Heart left ventricle (tissue), 16 donors: ENCODE measurements at regions not wholly inside any gene's neighbourhood (a gene's known extent, or its start where the extent isn't known, plus 50 kb on each side); places are given as distances from the start of the nearest gene placed in this dataset.

Source experiments
- ATAC-seq, 4 donors: fragments of 200-7000 bp; cut with Tn5 transposase; one replicate each; pipeline ENCODE4 v1.9.1; 2020 to 2022; ENCODE audit warnings: moderate library complexity in 4 of 4, mild to moderate bottlenecking in 3 of 4, moderate number of reproducible peaks in 1 of 4
- DNase-seq, 5 donors: peaks; one replicate each; pipeline ENCODE4 v3.0.0-alpha.2; 2020
- H3K27ac ChIP-seq, 12 donors: fragments of 200-600 bp; sonication (generic) in 4 of 12; one replicate each; pipeline versions ENCODE4 v1.5.0 to v1.8.0; 2016 to 2022; ENCODE audit warnings: mild to moderate bottlenecking in 2 of 12
- H3K27me3 ChIP-seq, 9 donors: fragments of 200-600 bp; sonication (generic) in 2 of 9; one replicate each; pipeline versions ENCODE4 v1.5.1 to v1.8.0; 2016 to 2022; ENCODE audit warnings: mild to moderate bottlenecking in 3 of 9
- H3K36me3 ChIP-seq, 9 donors: fragments of 200-600 bp; sonication (generic) in 2 of 9; one replicate each; pipeline versions ENCODE4 v1.5.0 to v1.8.0; 2018 to 2022; ENCODE audit warnings: mild to moderate bottlenecking in 2 of 9
- H3K4me1 ChIP-seq, 12 donors: fragments of 200-600 bp; sonication (generic) in 4 of 12; one replicate each; pipeline versions ENCODE4 v1.5.0 to v1.8.0; 2016 to 2022; ENCODE audit warnings: mild to moderate bottlenecking in 3 of 12
- H3K4me3 ChIP-seq, 12 donors: fragments of 200-600 bp; sonication (generic) in 4 of 12; one replicate each; pipeline versions ENCODE4 v1.5.0 to v1.8.0; 2017 to 2022; ENCODE audit warnings: mild to moderate bottlenecking in 9 of 12, moderate library complexity in 4 of 12
- H3K9me3 ChIP-seq, 12 donors: fragments of 200-600 bp; sonication (generic) in 4 of 12; one replicate each; pipeline versions ENCODE4 v1.5.0 to v1.8.0; 2016 to 2022; ENCODE audit warnings: mild to moderate bottlenecking in 1 of 12
- POLR2A ChIP-seq, 2 donors: fragments of 450-650 bp; IDR thresholded peaks; one replicate each; pipeline ENCODE4 v1.6.1; 2017; ENCODE audit warnings: antibody characterized with exemption in 2 of 2, mild to moderate bottlenecking in 2 of 2, moderate library complexity in 2 of 2
- WGBS, 4 donors: extraction: QIAGEN DNeasy Blood & Tissue Kit in 2 of 4; methylation state at CpG; one replicate each; pipeline versions ENCODE4 v1.1.5 to v1.1.7; 2013 to 2018; 5-methylcytosine and 5-hydroxymethylcytosine counted together
- intact Hi-C, 10 donors: fragments of 100-400 bp; cut with DNase I; formaldehyde crosslinking; loops; one replicate each; pipeline versions ENCODE4 v1.11.1 to v1.14.2; 2022
- TF ChIP-seq, protein P1 (sequence below), 12 donors: fragments of 200-600 bp; sonication (generic) in 4 of 12; IDR thresholded peaks; one replicate each; pipeline versions ENCODE4 v1.5.0 to v1.8.0; 2018 to 2022; ENCODE audit warnings: antibody characterized with exemption in 12 of 12, mild to moderate bottlenecking in 5 of 12
- donor health status: ischemic (EF 13 %, LVEDD 7.1; RV severe dilation, severe dysfunction).
- donor health status: healthy with polysubstance abuse.
- donor health status: DM: no; HTN: yes; CAD: no.
- donor health status: DM: no; HTN: no; CAD: no.
- donor health status: ischemic (EF 25% LVEDD 6.9; RV normal size, moderate dysfunction).
- donor health status: ischemic (EF 25% LVEDD 5.7; RV mildly dilated, moderate dysfunction).
- donor health status: healthy.
- donor health status: DM: yes; HTN: yes; CAD: no.
- donor health status: ischemic (EF 35%, LVEDD 5.7; RV mildly dilated, moderate dysfunction).
- donor health status: nonischemic (EF 11% LVEDD 7.7; RV severe dilation, severe dysfunction).
- donor health status: DM: yes; HTN: yes; CAD: no.
- donor health status: PGD.
- donor health status: ischemic (EF 29% LVEDD 5.4; RV normal size, mild dysfunction).
- donor health status: nonischemic (EF 23%, LVEDD 6.1; RV moderate dilation, normal function).

GRCh38 chr10:131517781-131518180 lies 206.3 kb upstream of the TCERG1L start:
- WGBS, 4 donors: 85 to 87% (median 86%) methylated on average over 17 of the region's 17 CpGs
- Histone ChIP-seq H3K9me3 (no peaks in the 10 kb centered on the region), H3K4me1 (no peaks in the 10 kb centered on the region), H3K36me3 (no peaks in the 10 kb centered on the region), H3K27ac (no peak overlapping the region), H3K27me3 (peaks cover 0 to 11% (median 0%) of the 10 kb centered on the region in 9 donors), H3K4me3 (no peak overlapping the region)
- DNase-seq (no peak), ATAC-seq (no peak)
- intact Hi-C loops: no loop called here
- TF ChIP-seq, protein P1, sequence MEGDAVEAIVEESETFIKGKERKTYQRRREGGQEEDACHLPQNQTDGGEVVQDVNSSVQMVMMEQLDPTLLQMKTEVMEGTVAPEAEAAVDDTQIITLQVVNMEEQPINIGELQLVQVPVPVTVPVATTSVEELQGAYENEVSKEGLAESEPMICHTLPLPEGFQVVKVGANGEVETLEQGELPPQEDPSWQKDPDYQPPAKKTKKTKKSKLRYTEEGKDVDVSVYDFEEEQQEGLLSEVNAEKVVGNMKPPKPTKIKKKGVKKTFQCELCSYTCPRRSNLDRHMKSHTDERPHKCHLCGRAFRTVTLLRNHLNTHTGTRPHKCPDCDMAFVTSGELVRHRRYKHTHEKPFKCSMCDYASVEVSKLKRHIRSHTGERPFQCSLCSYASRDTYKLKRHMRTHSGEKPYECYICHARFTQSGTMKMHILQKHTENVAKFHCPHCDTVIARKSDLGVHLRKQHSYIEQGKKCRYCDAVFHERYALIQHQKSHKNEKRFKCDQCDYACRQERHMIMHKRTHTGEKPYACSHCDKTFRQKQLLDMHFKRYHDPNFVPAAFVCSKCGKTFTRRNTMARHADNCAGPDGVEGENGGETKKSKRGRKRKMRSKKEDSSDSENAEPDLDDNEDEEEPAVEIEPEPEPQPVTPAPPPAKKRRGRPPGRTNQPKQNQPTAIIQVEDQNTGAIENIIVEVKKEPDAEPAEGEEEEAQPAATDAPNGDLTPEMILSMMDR (IDR thresholded peaks at IDR 0.05): no peak
- TF ChIP-seq POLR2A (IDR thresholded peaks at IDR 0.05): no peak

GRCh38 chr10:131519723-131520605 lies 208.4 kb upstream of the TCERG1L start:
- intact Hi-C loops: no loop called here
- ATAC-seq: peak in 1 of 4 donors; percentile 18
- DNase-seq: no peak
- Histone ChIP-seq H3K27ac (no peak overlapping the region), H3K36me3 (no peaks in the 10 kb centered on the region), H3K27me3 (peaks cover 0 to 7% (median 0%) of the 10 kb centered on the region in 9 donors), H3K4me1 (no peaks in the 10 kb centered on the region), H3K4me3 (no peak overlapping the region), H3K9me3 (peaks cover 0 to 5% (median 0%) of the 10 kb centered on the region in 12 donors)
- TF ChIP-seq POLR2A (IDR thresholded peaks at IDR 0.05): no peak
- TF ChIP-seq, protein P1 (IDR thresholded peaks at IDR 0.05): no peak
- 83 to 88% (median 86%) methylated on average over 41 to 43 of the region's 43 CpGs for WGBS, 4 donors

- WGBS, 4 donors: 81 to 85% (median 85%) methylated on average over 19 to 25 of the region's 25 CpGs
Observed at GRCh38 chr10:131531265-131532190, 220.0 kb upstream of the TCERG1L start.

More at GRCh38 chr10:131531265-131532190, 220.0 kb upstream of the TCERG1L start:
- DNase-seq (no peak), ATAC-seq (peak in 1 of 4 donors; percentile 16)
- no peak overlapping the region for H3K4me3 ChIP-seq
- intact Hi-C loops: no loop called here
- H3K9me3 ChIP-seq: no peaks in the 10 kb centered on the region
- TF ChIP-seq POLR2A (IDR thresholded peaks at IDR 0.05): no peak
- TF ChIP-seq, protein P1 (IDR thresholded peaks at IDR 0.05): no peak
- no peaks in the 10 kb centered on the region for H3K4me1 ChIP-seq
- no peak overlapping the region for H3K27ac ChIP-seq
- peaks cover 0 to 17% (median 0%) of the 10 kb centered on the region in 9 donors for H3K27me3 ChIP-seq
- H3K36me3 ChIP-seq: no peaks in the 10 kb centered on the region
